CD4-positive, alpha-beta T cell (primary cell): ENCODE measurements at regions not wholly inside any gene's neighbourhood (a gene's known extent, or its start where the extent isn't known, plus 50 kb on each side); places are given as distances from the start of the nearest gene placed in this dataset.
A peak's percentile ranks its signal among the peaks of the same experiment; 100 is the strongest.
"Not testable (repeated sequence)": the region's sequence is repeated elsewhere in the genome, so short reads cannot be mapped to it uniquely, and the experiment has no call there.

Experiments used
- ATAC-seq: fragments of 200-7000 bp; cut with Tn5 transposase; one replicate; pipeline ENCODE4 v1.10.0; 2022; ENCODE audit warnings: mild to moderate bottlenecking; ENCODE audit not compliant: poor library complexity
- CTCF ChIA-PET: fragments of 350-600 bp; sonication (Branson Sonifier 250); formaldehyde crosslinking; loops from one replicate; lab custom pipeline; 2021; ENCODE audit warnings: antibody characterized with exemption, inconsistent platforms; lab: Charles Lee
- POLR2A ChIA-PET: fragments of 350-600 bp; sonication (Branson Sonifier 250); formaldehyde crosslinking; loops from one replicate; lab custom pipeline; 2021; ENCODE audit warnings: antibody characterized with exemption, inconsistent platforms; lab: Charles Lee
- DNase-seq, 14 experiments: peaks; one replicate each; pipeline ENCODE4 v3.0.0-alpha.2; 2013 to 2020; ENCODE audit warnings: mixed read lengths in 2 of 14
- H3K27ac ChIP-seq, 2 donors: one replicate each; pipeline versions ENCODE4 v1.5.1 to v1.7.0; 2013; ENCODE audit warnings: low read length in 2 of 2, low read depth in 1 of 2, mild to moderate bottlenecking in 1 of 2
- H3K27me3 ChIP-seq, 2 experiments: 1 replicate in 1 of 2; 2 replicates in 1 of 2; pipeline versions ENCODE4 v1.6.1 to v1.7.0; 2013; ENCODE audit warnings: low read length in 2 of 2, control low read depth in 1 of 2, mild to moderate bottlenecking in 1 of 2, moderate library complexity in 1 of 2; ENCODE audit not compliant: insufficient read depth in 2 of 2, control insufficient read depth in 1 of 2
- H3K36me3 ChIP-seq: one replicate; pipeline ENCODE4 v1.6.1; 2013; ENCODE audit warnings: low read length, control low read depth; ENCODE audit not compliant: insufficient read depth
- H3K4me1 ChIP-seq: one replicate; pipeline ENCODE4 v1.6.1; 2013; ENCODE audit warnings: low read length, control low read depth; ENCODE audit not compliant: insufficient read depth
- H3K4me3 ChIP-seq: one replicate; pipeline ENCODE4 v1.5.1; 2013; ENCODE audit warnings: mild to moderate bottlenecking, low read length, moderate library complexity
- H3K9me3 ChIP-seq, 2 experiments: 1 replicate in 1 of 2; 2 replicates in 1 of 2; pipeline versions ENCODE4 v1.6.1 to v1.7.0; 2013; ENCODE audit warnings: low read length in 2 of 2, mild to moderate bottlenecking in 2 of 2, control low read depth in 1 of 2, moderate library complexity in 1 of 2; ENCODE audit not compliant: control insufficient read depth in 1 of 2, insufficient read depth in 1 of 2
- H3K27ac Mint-ChIP-seq: one replicate; pipeline ENCODE4 v1.8.0; 2020; ENCODE audit warnings: mixed read lengths
- H3K27me3 Mint-ChIP-seq: one replicate; pipeline ENCODE4 v1.8.0; 2021; ENCODE audit warnings: mixed read lengths
- H3K36me3 Mint-ChIP-seq: one replicate; pipeline ENCODE4 v1.8.0; 2021; ENCODE audit warnings: low read depth, mixed read lengths
- H3K4me1 Mint-ChIP-seq: one replicate; pipeline ENCODE4 v1.8.0; 2021; ENCODE audit warnings: low read depth, mixed read lengths
- H3K4me3 Mint-ChIP-seq: one replicate; pipeline ENCODE4 v1.8.0; 2020; ENCODE audit warnings: mild to moderate bottlenecking, mixed read lengths
- H3K9me3 Mint-ChIP-seq: one replicate; pipeline ENCODE4 v1.8.0; 2020; ENCODE audit warnings: mixed read lengths
- CTCF ChIP-seq: fragments of 200-600 bp; IDR thresholded peaks from one replicate; pipeline ENCODE4 v1.8.0; 2022; ENCODE audit warnings: antibody characterized with exemption, mild to moderate bottlenecking
- intact Hi-C, 2 experiments: fragments of 100-400 bp; cut with DNase I in 1 of 2; cut with micrococcal nuclease in 1 of 2; formaldehyde crosslinking; loops; one replicate each; pipeline versions ENCODE4 v1.15.1 to v1.9.0; 2023 to 2025; cut with DNase I, micrococcal nuclease

DNA sequence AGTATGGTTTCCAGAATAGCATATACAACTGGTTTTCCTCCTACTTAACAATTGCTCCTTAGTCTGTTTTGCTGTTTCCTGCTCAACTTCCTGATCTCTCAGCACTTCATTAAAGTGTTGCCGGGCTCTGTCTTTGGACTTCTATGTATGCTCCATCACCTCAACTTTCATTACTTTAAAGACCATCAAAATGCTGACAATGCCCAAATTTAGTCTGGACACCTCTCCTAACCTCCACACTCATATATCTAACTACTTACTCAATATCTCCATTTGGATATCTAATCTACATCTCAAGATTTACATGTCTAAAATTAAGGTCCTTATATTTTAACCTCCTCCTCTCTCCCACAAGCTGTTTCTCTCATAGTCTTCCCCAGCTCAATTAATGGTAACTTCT is 54.4 kb upstream of the LGR5 start:
- Histone ChIP-seq H3K4me1 (no peaks in the 10 kb centered on the region), H3K4me3 (no peak overlapping the region), H3K27ac (no peak overlapping the region), H3K36me3 (no peaks in the 10 kb centered on the region), H3K27me3 (peaks cover 0 to 3% of the 10 kb centered on the region in 2 experiments), H3K9me3 (no peaks in the 10 kb centered on the region)
- Mint-ChIP-seq H3K4me1 (no peaks in the 10 kb centered on the region), H3K27ac (no peak overlapping the region), H3K9me3 (no peaks in the 10 kb centered on the region), H3K36me3 (no peaks in the 10 kb centered on the region), H3K27me3 (peaks cover 23% of the 10 kb centered on the region), H3K4me3 (no peak overlapping the region)
- intact Hi-C loops: no loop called here
- POLR2A ChIA-PET: no interaction called here
- CTCF ChIA-PET: interaction anchor here (1.4 kb wide), 1 partner anchor 10 kb away, joined by 3 read pairs; no protein-coding TSS in a partner anchor
- no peak for ATAC-seq
- TF ChIP-seq CTCF: no peak
- DNase-seq: no peak

GRCh38 chr12:71376711-71377355 is 62.8 kb upstream of the LGR5 start:
- CTCF ChIA-PET: not testable (repeated sequence)

DNA sequence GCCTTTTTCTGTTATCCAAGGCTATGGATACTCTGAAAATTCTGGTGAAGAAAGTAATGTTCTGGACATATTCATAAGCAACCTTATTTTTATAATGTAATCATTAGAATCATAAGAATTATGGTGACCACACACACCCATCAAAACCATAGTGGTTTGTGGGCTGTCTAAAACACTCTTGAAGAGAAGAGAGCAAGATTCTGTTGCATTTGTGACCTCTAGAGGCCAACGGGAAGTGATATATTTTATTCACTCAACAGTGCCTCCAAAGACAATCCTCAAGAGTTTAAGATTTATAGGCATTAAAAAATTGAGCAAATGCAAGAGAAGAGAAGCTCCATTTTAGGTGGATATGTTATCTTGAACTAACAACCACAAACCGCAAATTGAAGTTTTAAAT is 68.5 kb upstream of the LGR5 start:
- Histone ChIP-seq H3K4me1 (no peaks in the 10 kb centered on the region), H3K36me3 (no peaks in the 10 kb centered on the region), H3K27me3 (no peaks in the 10 kb centered on the region), H3K27ac (no peak overlapping the region), H3K4me3 (no peak overlapping the region), H3K9me3 (no peaks in the 10 kb centered on the region)
- Mint-ChIP-seq H3K4me3 (no peak overlapping the region), H3K9me3 (no peaks in the 10 kb centered on the region), H3K27ac (no peak overlapping the region), H3K27me3 (no peaks in the 10 kb centered on the region), H3K4me1 (no peaks in the 10 kb centered on the region), H3K36me3 (no peaks in the 10 kb centered on the region)
- intact Hi-C loops: no loop called here
- no peak for TF ChIP-seq CTCF
- DNase-seq: no peak
- no peak for ATAC-seq
- POLR2A ChIA-PET: no interaction called here
- CTCF ChIA-PET: no interaction called here

More at GRCh38 chr12:71376711-71377355, 62.8 kb upstream of the LGR5 start:
- H3K27me3 Mint-ChIP-seq, H3K27ac ChIP-seq, H3K36me3 ChIP-seq, H3K4me1 Mint-ChIP-seq, H3K27ac Mint-ChIP-seq, H3K4me3 ChIP-seq, H3K9me3 Mint-ChIP-seq, H3K4me1 ChIP-seq, H3K4me3 Mint-ChIP-seq, H3K36me3 Mint-ChIP-seq, ATAC-seq, intact Hi-C loops, POLR2A ChIA-PET, H3K9me3 ChIP-seq, H3K27me3 ChIP-seq: not testable (repeated sequence)
- DNase-seq: peak in 1 of 14 experiments; percentile 6

- H3K27me3 Mint-ChIP-seq: no peaks in the 10 kb centered on the region
- Histone ChIP-seq H3K27ac (no peak overlapping the region), H3K36me3 (no peaks in the 10 kb centered on the region), H3K27me3 (no peaks in the 10 kb centered on the region), H3K9me3 (peaks cover 0 to 9% of the 10 kb centered on the region in 2 experiments), H3K4me1 (no peaks in the 10 kb centered on the region), H3K4me3 (no peak overlapping the region)
- ATAC-seq (no peak), DNase-seq (no peak)
- POLR2A ChIA-PET: no interaction called here
- H3K9me3 Mint-ChIP-seq: peaks cover 13% of the 10 kb centered on the region
- intact Hi-C loops: no loop called here
- H3K4me1 Mint-ChIP-seq: no peaks in the 10 kb centered on the region
- no peak for TF ChIP-seq CTCF
- H3K36me3 Mint-ChIP-seq: no peaks in the 10 kb centered on the region
- CTCF ChIA-PET: interaction anchor here (0.6 kb wide), 1 partner anchor 362 kb away, joined by 3 read pairs; no protein-coding TSS in a partner anchor
- no peak overlapping the region for H3K4me3 Mint-ChIP-seq
- H3K27ac Mint-ChIP-seq: no peak overlapping the region
Observed at GRCh38 chr12:71360013-71360412, 79.6 kb upstream of the LGR5 start.
